Retina (tissue), 1 donor: ENCODE measurements at regions not wholly inside any gene's neighbourhood (a gene's known extent, or its start where the extent isn't known, plus 50 kb on each side); places are given as distances from the start of the nearest gene placed in this dataset.

Source experiments
- DNase-seq: peaks from one replicate; pipeline ENCODE4 v3.0.0-alpha.2; 2016

DNA sequence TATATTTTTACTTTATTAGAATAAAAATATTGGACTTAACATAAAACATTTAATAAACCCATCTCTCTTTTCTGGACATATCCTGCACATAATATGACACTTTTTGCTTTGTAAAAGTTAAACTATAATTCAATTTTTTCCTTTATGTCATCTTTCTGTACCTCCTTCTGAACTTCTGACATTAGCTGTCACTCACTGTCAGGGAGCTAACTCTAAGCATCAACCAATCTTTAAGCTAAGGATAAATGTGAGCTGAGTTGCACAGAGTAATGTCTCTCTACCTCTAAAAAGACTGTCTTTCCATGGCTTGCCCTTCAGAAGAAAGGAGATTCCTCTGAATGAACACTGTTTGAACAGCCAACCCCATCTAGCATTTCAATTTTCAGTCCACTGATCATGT lies 948.6 kb upstream of the CHAC2 start:
- no peak for DNase-seq

DNA sequence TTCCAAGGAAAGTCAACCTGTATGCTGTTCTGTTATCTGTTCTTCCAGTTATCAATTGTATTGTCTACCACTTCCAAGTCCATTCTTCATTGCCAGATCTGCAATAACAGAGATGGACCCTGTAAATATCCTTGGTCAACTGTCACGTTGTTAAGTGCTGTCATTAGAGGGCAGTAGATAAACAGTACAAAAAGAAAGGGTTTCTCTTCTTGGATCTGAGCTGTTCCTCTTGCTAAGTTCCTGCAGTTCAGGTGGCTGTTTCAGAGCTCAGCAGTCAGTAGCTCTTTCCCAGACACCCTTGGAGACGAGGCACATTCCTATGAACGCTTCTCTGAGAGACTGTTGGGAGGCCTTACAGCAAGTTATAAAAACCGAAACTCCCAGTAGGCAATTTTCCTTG lies 957.1 kb upstream of the CHAC2 start:
- DNase-seq: peak; percentile 2

DNA sequence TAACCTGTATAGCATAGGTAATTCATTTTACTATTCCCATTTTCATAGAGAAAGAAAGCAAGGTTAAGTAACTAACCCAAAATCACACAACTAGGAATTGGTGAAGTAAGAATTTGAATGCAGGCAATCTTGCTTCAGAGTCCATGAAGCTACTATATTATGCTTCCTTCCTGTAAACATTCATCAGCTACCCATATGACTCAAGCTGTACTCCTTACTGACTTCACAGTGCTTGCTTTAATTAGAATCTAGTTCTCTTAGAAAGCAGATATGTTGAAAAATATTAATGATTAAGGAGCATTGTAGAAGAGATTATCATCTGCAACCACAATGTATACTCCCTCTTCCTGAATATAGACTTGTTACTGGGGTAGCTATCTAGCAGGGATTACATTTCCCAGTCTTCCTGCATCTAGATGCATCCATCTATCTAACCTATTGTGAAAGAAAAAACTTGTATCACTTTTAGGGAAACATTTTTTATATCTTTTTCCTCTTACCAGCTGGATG lies 961.6 kb upstream of the CHAC2 start:
- DNase-seq: no peak

DNA sequence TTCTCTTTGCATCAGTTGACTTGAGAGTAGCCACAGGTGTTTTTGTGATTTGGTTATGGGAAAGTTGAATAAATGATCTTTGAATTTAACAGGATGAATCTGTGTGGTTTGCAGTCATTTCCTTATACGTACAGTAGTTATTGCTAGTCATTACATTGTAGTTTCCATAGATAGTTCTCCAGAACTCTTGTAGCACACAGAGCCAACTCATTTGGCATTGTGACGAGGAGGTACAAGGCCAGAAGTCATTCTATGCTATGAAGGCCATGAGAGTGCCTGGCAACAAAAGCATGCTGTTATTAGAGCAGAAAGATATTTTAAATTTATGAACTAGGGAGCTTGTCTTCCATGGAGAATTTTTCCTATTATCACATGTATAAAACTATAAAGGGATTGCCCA lies 973.0 kb upstream of the CHAC2 start:
- no peak for DNase-seq

DNA sequence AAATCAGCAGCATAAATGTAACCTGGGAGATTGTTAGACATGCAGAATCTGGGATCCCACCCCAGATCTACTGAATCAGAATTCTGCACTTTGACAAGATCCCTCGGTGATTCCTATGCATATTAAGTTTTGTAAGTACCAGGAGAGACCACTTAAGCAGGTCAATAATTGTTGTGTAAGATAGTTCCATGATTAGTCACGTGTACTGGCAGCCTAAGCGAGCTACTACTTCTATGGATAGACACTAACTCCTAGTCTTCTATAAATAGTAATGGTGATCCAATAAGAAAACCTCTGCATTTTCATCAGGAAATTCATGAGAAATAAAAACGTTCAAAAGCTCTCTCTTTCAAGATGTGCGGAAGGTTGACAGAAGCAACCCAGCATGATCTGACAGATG lies 988.2 kb upstream of the CHAC2 start:
- no peak for DNase-seq

DNA sequence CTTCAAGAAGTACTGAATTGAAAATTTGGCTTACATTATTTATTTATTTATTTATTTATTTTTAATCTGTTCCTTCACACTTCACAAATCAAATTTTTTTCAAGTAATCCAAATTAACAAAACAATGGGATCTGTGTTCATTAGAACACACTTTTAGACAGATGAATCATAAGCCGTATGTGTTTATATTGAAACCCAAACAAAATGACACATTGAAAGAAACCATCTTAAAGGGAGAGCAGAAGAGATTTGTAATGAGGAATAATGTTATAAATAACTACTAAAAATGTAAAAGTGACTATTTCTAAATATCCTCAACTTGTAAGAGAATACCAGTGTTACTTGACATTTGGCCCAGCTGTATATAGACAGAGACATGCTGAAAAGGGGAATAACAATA lies 991.0 kb upstream of the CHAC2 start:
- no peak for DNase-seq

DNA sequence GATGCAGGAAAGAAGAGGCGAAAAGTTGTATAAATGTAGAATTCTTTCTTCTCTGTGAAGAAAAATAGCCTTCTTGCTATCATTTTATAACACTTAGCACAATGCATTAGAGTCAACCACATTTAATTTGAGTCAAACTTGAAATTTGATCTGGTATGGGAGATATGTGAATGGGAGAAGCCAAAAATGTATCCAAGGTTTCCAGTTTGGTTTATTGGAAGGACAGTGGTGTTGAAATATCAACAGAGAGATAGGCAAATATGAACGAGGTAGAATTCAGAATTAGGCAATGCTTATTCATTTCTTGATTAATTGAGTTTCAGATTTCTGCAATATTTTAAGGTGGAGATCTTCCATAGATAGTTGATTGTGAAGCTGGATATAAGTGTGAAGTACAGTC lies 991.9 kb upstream of the CHAC2 start:
- DNase-seq: no peak

DNA sequence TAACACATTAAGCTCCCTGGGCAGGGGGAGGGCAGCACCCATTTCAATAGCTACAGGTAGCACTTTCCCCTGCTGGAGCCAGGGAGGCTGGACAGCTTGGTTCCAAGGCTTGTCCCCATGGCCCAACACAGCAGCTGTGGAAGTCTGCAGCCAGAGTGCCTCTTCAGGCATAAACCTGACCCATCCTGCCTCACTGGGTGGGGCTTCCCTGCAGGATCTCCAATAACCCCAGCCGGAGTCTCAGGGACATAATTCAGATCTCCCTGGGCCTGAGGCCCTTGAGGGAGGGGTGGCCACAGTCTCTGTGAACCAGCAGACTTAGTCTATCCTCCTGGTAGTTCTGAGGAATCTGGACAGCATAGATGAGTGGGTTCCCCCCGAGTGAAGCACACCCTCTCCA lies 1001.9 kb upstream of the CHAC2 start:
- no peak for DNase-seq

DNA sequence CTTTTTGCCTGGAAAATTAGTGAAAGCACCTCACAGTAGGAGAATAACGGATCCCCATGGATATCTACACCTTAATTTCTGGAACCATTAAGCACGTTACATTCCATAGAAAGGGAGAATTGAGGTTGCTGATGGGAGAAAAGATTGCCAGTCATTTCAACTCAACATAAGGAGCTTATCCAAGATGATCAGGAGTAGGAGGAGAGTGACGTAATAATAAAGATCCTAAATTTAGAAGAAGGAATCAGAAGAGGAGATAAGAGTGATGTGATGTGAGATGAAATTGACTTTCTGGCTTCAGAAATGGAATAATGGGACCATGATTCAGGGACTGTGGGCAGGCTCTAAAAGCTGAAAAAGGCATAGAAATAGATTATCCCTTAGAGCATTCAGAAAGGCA lies 1017.8 kb upstream of the CHAC2 start:
- no peak for DNase-seq

DNA sequence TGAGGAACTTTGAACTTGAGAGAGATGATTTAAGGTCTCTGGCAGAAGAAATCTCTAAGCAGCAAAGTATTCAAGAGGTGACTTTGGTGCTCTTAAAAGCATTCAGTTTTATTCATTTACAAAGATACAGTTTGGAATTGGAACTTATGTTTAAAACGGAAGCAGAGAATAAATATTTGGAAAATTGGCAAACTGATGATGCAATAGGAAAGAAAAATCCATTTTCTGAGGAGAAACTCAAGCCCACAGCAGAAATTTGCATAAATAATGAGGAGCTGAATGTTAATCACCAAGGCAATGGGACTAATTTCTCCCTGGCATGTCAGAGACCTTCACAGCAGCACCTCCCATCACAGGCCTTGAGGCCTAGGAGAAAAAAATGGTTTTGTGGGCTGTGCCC lies 1022.5 kb upstream of the CHAC2 start:
- no peak for DNase-seq

DNA sequence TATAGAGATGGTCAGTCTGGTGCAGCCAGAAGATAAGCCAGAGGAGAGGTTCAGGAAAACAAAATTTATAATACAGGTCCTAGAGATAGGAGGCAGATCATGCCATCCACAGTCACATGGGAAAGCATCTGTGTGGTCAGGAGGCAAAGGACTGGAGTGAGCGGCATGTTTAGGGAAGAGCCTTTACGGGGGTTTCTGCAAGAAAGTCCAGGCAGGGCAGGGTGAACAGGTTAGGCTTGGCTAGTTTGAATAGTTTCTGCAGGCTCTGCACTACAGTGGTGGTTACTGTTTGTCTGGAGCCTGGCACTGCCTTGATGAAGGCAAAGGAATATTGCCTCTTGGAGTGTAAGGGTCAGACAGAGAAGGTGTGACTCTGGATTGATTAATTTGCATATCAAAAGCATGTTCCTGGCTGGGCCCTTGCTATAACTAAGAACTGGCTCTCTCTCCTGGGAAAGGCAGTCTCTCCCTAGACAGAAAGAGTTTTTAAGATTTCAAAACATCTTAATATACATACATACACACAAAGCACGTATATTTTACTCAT lies 1034.7 kb upstream of the CHAC2 start:
- no peak for DNase-seq

DNA sequence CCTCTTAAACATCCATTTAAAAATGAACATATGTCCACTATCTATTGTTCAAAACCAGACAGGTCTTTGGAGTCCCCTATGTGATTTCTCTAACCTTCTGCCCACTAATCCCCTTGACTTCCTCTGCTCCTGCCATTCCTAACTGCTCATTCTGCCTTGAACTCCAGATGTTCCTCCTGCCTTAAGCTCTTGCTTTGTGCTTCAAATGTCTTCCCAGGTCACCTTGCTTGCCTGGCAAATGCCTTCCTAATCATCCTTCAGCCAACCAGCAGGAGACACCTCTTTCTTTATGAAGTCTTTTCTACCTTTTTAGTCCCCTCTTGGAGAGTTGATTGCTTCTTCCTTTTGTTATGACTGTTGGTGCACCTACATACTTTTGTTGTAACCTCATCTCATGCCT lies 1043.0 kb upstream of the CHAC2 start:
- no peak for DNase-seq

DNA sequence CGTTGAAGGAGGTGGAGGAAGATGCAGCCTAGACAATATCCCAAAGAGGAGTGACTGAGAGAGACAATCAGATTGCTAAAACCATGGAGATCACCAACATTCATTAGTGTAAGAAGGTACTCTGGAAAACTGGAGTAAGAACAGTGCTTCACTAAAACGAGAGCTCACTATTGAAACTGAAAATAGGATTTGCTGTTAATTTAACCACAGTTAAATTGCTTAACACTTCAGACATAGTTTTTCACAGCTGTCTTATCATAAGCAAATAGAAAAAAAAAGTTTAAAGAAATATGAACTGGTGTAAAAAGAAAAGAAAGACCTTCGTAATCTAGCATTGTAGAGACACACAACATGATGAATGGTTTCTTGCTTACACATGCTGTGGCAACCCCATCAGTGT lies 1049.8 kb upstream of the CHAC2 start:
- no peak for DNase-seq

DNA sequence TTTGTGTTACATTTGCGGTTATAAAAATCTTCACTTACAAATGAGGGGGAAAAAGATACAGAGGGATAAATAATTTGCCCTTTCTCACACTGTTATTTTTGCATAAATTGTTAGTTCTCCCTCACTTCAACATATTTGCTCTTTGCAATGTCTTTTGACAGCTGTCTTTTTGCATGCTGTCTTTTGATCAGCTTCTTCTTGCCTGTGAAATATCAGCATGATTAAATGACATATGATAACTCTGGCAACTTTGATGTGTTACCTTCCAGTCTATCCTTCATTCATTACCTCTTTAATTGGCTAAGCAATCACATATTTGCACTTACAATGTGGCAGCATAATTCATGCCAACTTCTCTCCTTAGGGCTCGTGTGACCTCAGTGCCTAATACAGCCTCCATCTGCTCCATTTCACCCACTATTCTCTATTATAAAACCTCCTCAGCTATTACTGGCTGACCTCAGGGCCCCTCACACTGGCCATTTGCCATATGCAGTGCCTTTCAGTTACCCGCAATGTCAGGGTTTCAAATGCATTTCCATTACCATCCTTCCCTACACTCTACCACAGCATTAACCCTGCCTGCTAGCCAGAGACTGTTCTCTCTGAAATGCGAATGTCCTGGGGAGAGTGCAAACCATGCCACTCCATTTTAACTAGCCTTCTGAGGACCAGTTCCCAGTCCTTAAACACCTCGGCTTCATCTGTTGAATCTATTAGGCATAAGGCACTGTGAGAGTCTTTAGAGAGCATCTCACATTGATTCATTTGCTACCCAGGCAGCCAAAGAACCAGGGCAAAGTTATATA lies 1056.6 kb upstream of the CHAC2 start:
- DNase-seq: no peak

DNA sequence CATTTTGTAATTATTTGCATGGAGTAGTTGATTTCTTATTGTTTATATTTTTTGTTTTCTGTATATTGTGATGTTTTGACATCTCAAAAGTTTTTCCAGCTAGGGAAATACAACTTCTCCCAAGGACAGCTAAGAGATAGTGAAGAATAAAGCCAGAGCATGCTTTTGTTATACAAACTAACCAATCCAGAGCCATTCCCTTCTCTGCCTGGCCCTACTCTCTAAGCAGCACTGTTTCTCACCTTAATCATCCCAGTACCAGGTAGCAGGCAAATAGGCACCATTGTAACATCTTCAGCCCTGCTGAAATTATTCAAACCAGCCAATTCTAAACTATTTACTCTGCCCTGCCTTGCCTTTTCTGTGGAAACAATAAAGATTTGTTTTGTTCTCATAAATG lies 1063.4 kb upstream of the CHAC2 start:
- DNase-seq: no peak

DNA sequence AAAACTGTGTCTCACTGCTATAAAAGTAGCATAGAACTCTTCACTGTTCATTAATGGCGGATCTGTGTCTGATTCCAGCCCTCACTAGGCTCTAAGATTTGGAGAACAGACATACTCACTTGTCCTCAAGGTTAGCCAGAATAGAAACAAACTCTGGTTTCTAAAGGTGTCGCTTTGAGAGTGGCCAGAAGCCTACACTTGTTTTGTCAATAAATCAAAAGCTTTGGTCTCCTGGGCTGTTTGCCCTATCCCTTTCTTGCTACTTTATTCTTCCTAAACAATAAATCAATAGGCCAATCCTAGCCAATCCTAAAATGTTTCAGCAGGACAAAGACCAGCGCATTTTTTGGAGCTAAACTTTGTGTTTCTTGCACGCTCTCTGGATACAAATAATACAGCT lies 1064.6 kb upstream of the CHAC2 start:
- DNase-seq: no peak

DNA sequence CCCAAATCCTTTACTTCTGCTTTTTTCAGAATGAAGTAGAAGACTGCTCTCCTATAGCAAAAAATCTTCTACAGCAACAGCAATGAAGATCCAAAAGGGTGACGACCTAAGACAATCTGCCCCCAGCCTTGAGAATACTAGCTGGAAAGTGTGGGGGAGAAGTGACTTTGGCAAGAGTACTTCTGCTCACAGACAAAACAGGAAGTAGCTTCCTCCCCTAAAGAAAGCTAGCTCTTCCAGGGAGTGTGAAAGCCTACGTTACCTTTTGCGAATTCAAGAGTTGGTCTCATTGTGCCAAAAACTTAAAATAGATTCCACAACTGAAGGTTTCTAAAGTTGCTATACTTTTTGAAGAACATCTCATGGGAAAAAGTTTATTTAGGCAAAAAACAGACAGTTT lies 1069.2 kb upstream of the CHAC2 start:
- DNase-seq: no peak

DNA sequence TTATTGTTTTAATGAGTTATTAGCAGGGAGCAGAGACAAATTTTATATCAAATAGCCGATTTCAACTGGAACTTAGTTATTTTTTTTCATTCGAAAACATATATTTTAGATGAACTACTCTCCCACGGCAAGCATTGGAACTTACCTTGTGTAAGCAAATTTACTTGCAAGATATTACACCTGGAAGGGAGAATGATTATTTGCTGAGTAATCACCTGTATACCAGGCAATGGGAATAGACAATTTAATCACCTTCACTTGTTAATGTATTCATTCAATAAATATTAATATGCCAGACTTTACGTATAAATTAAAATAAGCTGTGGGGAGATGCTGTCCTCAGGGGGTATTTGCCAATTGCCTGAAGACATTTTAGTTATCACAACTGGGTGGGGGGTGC lies 1069.9 kb upstream of the CHAC2 start:
- no peak for DNase-seq

DNA sequence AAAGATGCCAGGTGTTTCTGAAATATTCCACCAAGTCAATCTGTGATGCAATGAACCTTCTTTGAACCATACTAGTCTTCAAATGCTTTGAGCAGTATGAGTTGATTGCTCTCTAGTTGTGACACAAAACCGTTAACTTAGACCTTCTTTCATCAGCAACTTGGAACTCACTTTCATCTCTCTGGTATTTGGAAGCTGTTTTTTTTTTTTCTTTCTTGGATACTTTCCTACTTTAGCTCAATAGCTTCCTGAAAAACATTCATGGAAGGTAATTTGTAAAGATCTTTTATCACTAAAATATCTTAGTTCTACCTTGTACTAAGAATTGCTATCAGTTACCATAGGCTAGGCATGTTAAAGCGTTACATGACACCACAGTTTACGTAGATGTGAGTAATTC lies 1071.9 kb upstream of the CHAC2 start:
- no peak for DNase-seq

DNA sequence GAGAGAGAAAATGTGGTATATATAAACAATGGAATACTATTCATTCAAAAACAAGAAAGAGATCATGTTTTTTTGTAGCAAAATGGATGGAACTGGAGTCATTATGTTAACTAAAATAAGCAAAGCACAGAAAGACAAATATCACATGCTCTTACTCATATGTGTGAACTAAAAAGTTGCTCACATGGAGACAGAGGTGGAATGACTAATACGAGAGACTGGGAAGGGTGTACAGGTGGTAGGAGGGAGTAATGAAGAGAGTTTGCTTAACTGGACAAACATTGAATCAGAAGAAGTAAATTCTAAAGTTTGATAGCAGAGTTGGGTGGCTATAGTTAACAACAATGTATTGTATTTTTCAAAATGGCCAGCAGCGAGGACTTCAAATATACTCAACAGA lies 1080.7 kb upstream of the CHAC2 start:
- no peak for DNase-seq

DNA sequence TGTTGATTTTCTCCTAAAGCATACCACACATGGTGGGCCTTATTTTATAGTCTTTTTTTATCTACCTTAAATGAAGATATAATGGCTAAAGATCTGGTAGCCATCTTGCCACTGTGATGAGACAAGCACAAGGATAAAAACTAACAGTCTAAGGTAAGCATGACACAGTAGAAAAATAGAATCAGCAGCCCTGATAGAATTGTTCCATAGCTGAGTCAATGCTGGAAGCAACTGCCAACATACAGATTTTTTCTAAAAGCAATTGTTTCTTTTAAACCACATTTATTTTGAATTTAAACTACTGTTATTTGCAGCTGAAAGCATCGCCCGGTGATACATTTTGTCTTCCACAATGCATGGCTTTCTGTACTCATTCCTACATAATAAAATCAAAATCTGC lies 1091.5 kb upstream of the CHAC2 start:
- DNase-seq: no peak

DNA sequence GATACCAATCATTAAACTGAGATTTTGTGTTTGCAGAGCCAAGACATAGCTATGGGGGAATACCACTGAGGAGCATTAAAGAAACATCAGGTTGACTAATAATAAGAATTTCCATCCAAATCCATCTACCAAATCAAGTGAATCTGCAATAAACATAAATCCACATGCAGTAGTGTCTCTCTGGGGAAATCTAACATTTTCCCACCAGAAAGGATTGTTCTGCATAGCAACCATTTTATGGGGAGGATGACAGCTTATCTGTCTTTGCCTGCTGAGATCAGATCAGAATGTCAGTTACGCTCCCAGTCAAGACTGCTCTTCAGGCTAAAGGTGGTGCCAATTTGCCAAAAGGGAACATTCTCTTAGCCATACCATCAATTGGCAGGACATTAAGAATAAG lies 1098.9 kb upstream of the CHAC2 start:
- peak; percentile 2 for DNase-seq

DNA sequence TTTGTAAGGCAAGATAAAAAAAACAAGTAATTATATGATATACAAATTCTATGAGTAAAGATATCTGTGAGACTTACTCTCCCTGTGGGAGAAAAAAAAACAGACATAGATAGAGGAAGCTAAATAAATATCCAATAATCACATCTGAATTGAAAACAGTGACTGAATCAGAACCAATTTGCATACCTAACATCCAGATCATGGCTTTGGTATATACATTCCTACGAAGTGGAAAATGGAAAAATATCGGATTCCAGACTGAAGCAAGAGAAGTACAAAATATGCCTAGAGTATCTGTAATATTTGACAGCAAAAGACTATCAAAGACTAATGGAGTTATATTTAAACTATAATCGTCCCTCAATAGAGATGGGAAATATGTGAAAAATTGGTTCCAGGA lies 1108.1 kb upstream of the CHAC2 start:
- no peak for DNase-seq

DNA sequence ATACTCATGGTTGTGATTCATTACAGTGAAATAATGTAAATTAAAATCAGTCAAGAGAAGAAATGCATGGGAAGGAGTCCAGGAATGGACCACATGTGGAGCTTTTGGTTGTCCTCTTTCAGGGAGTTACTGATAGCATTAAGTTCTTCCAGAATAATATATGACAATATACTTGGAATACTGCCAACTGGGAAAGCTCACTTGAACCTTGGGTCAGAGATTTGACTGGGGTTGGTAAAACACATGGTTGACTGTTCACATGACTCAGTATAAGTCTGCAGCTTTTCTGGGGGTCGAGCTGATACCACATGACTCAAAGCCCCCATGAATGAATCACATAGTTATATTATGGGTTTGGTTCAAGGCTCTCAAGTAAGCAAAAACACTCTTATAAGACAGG lies 1109.0 kb upstream of the CHAC2 start:
- DNase-seq: no peak

DNA sequence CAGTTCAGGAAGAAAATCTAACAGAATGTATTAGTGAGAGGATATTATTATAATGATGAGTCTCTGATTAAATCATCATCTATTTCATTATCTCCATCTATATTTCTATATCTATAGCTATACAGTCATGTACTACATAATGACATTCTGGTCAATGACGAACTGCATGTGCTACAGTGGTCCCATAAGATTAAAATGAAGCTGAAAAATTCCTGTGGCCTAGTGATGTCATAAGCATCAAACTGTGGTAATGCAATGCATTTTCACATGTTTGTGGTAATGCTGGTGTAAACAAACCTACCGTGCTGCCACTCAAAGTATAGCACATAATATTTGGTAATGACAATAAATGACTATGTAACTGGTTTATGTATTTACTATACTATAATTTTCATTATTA lies 1127.9 kb upstream of the CHAC2 start:
- DNase-seq: no peak
